KOPT-K1 (cell line): ENCODE measurements at regions not wholly inside any gene's neighbourhood (a gene's known extent, or its start where the extent isn't known, plus 50 kb on each side); places are given as distances from the start of the nearest gene placed in this dataset.
"Not testable (repeated sequence)": the region's sequence is repeated elsewhere in the genome, so short reads cannot be mapped to it uniquely, and the experiment has no call there.

Experiments
- H3K27ac ChIP-seq: fragments of 200-600 bp; sonication (generic); 2 replicates; pipeline ENCODE4 v1.5.1; 2016; ENCODE audit warnings: antibody characterized with exemption, mild to moderate bottlenecking, low read depth, low read length; ENCODE audit not compliant: poor library complexity, severe bottlenecking
- H3K36me3 ChIP-seq: fragments of 200-600 bp; sonication (generic); 2 replicates; pipeline ENCODE4 v1.5.1; 2017; ENCODE audit warnings: antibody characterized with exemption, mild to moderate bottlenecking, low read length, moderate library complexity; ENCODE audit not compliant: insufficient read depth
- H3K9me3 ChIP-seq: fragments of 200-600 bp; sonication (generic); 2 replicates; pipeline ENCODE4 v1.5.1; 2017; ENCODE audit warnings: antibody characterized with exemption, low read length, mild to moderate bottlenecking; ENCODE audit not compliant: insufficient read depth, poor library complexity, severe bottlenecking

DNA sequence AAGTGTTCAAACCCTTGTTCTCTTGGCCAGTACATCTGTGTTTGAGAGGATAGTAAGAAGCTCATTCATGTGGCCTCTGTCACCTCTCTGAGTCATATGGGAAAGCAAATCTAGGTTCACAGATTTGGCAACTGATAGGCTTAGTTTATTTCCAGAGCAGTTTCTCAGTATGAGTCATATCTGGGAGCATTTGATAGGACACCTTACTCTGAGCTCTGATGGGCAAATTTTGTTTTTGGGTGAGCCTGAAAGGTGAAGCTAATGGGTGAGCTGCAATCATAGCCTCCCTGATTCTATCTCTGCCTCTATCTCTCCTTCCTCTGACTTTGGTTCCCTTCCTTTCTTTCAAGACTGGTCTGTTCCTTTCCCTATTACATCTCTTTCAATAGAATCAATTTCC lies 134.4 kb downstream of the S1PR1 start:
- no peaks in the 10 kb centered on the region for H3K36me3 ChIP-seq
- peak overlapping the region; percentile 82 for H3K27ac ChIP-seq
- H3K9me3 ChIP-seq: peaks cover 27% of the 10 kb centered on the region

GRCh38 chr1:101373570-101373969 lies 136.8 kb downstream of the S1PR1 start:
- H3K36me3 ChIP-seq: peaks cover 5% of the 10 kb centered on the region; the same call in 1 of the 2 replicates
- peaks cover 27% of the 10 kb centered on the region for H3K9me3 ChIP-seq
- peak overlapping the region; percentile 11 for H3K27ac ChIP-seq

GRCh38 chr1:101375448-101375847 lies 138.6 kb downstream of the S1PR1 start:
- Histone ChIP-seq H3K27ac (peak overlapping the region; percentile 66), H3K9me3 (peaks cover 27% of the 10 kb centered on the region)
- H3K36me3 ChIP-seq: not testable (repeated sequence)

- peak overlapping the region; percentile 66 for H3K27ac ChIP-seq
- H3K9me3 ChIP-seq: peaks cover 27% of the 10 kb centered on the region
Measured at GRCh38 chr1:101376121-101377083, 139.6 kb downstream of the S1PR1 start.

GRCh38 chr1:101377084-101377835 lies 140.4 kb downstream of the S1PR1 start:
- H3K27ac ChIP-seq: peak overlapping the region; percentile 66
- peaks cover 5% of the 10 kb centered on the region; the same call in 1 of the 2 replicates for H3K36me3 ChIP-seq
- H3K9me3 ChIP-seq: peaks cover 24% of the 10 kb centered on the region

More at GRCh38 chr1:101376121-101377083, 139.6 kb downstream of the S1PR1 start:
- H3K36me3 ChIP-seq: peaks cover 5% of the 10 kb centered on the region; the same call in 1 of the 2 replicates

- H3K9me3 ChIP-seq: peaks cover 7% of the 10 kb centered on the region
- peak overlapping the region; percentile 66 for H3K27ac ChIP-seq
- peaks cover 5% of the 10 kb centered on the region; the same call in 1 of the 2 replicates for H3K36me3 ChIP-seq
Measured at GRCh38 chr1:101379037-101379436, 142.2 kb downstream of the S1PR1 start.

DNA sequence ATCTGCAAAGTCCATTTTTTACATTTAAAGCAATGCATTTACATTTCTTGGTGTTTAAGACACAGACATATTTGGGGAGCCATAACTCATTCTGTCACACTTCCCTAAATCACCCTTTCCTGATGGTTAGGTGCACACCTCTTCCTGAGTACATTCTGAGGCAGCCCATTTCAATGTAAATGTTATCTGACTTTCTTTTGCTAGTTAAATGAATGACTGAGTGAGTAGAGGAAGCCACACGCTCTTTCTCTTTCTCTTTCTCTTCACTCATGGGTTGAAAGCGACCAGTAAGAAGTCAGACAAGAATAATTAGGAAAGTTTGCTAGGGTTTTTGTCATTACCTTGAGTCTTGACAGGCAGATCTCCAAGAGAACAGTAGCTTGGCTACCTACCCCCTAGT lies 143.1 kb downstream of the S1PR1 start:
- peaks cover 5% of the 10 kb centered on the region; the same call in 1 of the 2 replicates for H3K36me3 ChIP-seq
- peak overlapping the region; percentile 66 for H3K27ac ChIP-seq
- H3K9me3 ChIP-seq: peaks cover 4% of the 10 kb centered on the region

- Histone ChIP-seq H3K27ac (peak overlapping the region; percentile 66), H3K9me3 (peaks cover 24% of the 10 kb centered on the region), H3K36me3 (peaks cover 5% of the 10 kb centered on the region; the same call in 1 of the 2 replicates)
Measured at GRCh38 chr1:101382135-101382534, 145.3 kb downstream of the S1PR1 start.

GRCh38 chr1:101388904-101389546 lies 152.2 kb downstream of the S1PR1 start:
- peaks cover 39% of the 10 kb centered on the region for H3K9me3 ChIP-seq
- H3K27ac ChIP-seq: peak overlapping the region; percentile 92
- no peaks in the 10 kb centered on the region; the same call in 1 of the 2 replicates for H3K36me3 ChIP-seq

- Histone ChIP-seq H3K27ac (peak overlapping the region; percentile 92), H3K36me3 (no peaks in the 10 kb centered on the region), H3K9me3 (peaks cover 39% of the 10 kb centered on the region)
Measured at GRCh38 chr1:101389547-101389929, 152.7 kb downstream of the S1PR1 start.

- Histone ChIP-seq H3K27ac (peak overlapping the region; percentile 92), H3K36me3 (no peaks in the 10 kb centered on the region), H3K9me3 (peaks cover 11% of the 10 kb centered on the region)
Measured at GRCh38 chr1:101392552-101392951, 155.7 kb downstream of the S1PR1 start.

DNA sequence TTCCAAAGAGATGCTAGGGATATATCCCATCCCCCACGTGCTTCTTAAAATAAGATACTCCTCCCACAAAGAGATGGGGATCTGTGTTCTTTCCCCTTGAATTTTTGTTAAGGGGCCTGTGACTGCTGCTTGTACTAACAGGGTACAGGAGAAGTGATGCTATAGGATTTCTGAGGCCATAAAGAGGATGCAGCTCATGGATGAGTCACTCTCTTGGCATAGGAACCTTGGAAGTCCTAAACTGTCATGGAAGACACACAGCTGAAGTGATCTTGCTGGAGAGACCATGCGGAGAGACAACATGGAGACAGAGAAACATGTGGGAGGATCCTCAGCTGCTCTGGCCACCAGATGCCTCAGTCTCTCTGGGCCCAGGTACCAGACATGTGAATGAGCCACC lies 157.2 kb downstream of the S1PR1 start:
- no peaks in the 10 kb centered on the region for H3K36me3 ChIP-seq

DNA sequence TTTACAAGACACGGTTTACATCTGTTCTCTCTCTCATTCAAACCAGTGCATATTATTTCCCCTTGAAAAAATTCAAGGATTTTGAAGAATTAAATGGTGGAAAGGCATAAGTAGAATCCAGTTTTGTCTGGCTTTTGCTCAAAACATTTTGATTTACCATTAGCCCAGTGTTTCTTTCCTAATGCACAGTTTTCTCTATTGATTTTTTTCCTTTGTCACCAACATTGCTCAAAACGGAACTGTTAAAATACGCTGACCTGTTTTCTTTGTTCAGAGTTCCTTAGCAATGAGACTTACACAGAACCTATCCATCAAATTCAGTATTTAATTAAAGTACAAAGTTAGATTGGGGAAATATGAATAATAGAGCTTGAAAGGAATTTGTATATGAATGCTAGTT lies 162.4 kb downstream of the S1PR1 start:
- H3K27ac ChIP-seq: peak overlapping the region; percentile 12

More for the DNA sequence above, 157.2 kb downstream of the S1PR1 start:
- Histone ChIP-seq H3K9me3 (no peaks in the 10 kb centered on the region), H3K27ac (no peak overlapping the region)

GRCh38 chr1:101406271-101406670 lies 169.5 kb downstream of the S1PR1 start:
- H3K36me3 ChIP-seq: no peaks in the 10 kb centered on the region
- H3K27ac ChIP-seq: no peak overlapping the region
- H3K9me3 ChIP-seq: no peaks in the 10 kb centered on the region

More for the DNA sequence above, 162.4 kb downstream of the S1PR1 start:
- Histone ChIP-seq H3K36me3 (no peaks in the 10 kb centered on the region), H3K9me3 (no peaks in the 10 kb centered on the region)
